Body of pancreas (tissue), 4 donors: ENCODE measurements at regions not wholly inside any gene's neighbourhood (a gene's known extent, or its start where the extent isn't known, plus 50 kb on each side); places are given as distances from the start of the nearest gene placed in this dataset.
"Not testable (repeated sequence)": the region's sequence is repeated elsewhere in the genome, so short reads cannot be mapped to it uniquely, and the experiment has no call there.

Source experiments
- ATAC-seq: fragments of 150-250 bp; one replicate; pipeline ENCODE4 v1.9.1; 2016
- DNase-seq, 4 donors: peaks; one replicate each; pipeline ENCODE4 v3.0.0-alpha.2; 2019
- H3K27ac ChIP-seq, 4 donors: fragments of 200-600 bp; sonication (generic); 1 replicate in 3 of 4; 2 replicates in 1 of 4; pipeline versions ENCODE4 v1.5.1 to v1.6.1; 2016 to 2019; ENCODE audit warnings: mild to moderate bottlenecking in 1 of 4, mixed read lengths in 1 of 4, moderate library complexity in 1 of 4
- H3K27me3 ChIP-seq, 2 donors: fragments of 200-600 bp; sonication (generic); one replicate each; pipeline ENCODE4 v1.6.0; 2016; ENCODE audit warnings: mild to moderate bottlenecking in 1 of 2
- H3K36me3 ChIP-seq, 2 donors: fragments of 200-600 bp; sonication (generic); replicated peaks in 1 of 2; 2 replicates each; pipeline ENCODE4 v1.5.1; 2016; ENCODE audit warnings: low read depth in 2 of 2; ENCODE audit not compliant: insufficient read depth in 1 of 2
- H3K4me1 ChIP-seq: fragments of 200-600 bp; sonication (generic); one replicate; pipeline ENCODE4 v1.6.0; 2016
- H3K4me3 ChIP-seq, 2 donors: fragments of 200-600 bp; sonication (generic); 1 replicate in 1 of 2; 2 replicates in 1 of 2; pipeline ENCODE4 v1.5.1; 2016 to 2019
- H3K9me3 ChIP-seq, 3 donors: fragments of 200-600 bp; sonication (generic); 1 replicate in 2 of 3; 2 replicates in 1 of 3; pipeline ENCODE4 v1.5.1; 2016
- POLR2A ChIP-seq, 3 donors: fragments of 450-650 bp; IDR thresholded peaks; one replicate each; pipeline ENCODE4 v1.6.1; 2016; ENCODE audit warnings: antibody characterized with exemption in 3 of 3, mild to moderate bottlenecking in 2 of 3
- WGBS, 2 donors: methylation state at CpG; one replicate each; pipeline ENCODE4 v1.1.5; 2017; 5-methylcytosine and 5-hydroxymethylcytosine counted together
- intact Hi-C: fragments of 100-400 bp; cut with DNase I; formaldehyde crosslinking; loops from one replicate; pipeline ENCODE4 v1.15.1; 2023
- TF ChIP-seq, protein P1 (sequence below), 7 experiments: fragments of 450-650 bp in 4 of 7; fragments of 200-600 bp in 3 of 7; sonication (generic) in 3 of 7; IDR thresholded peaks; one replicate each; pipeline ENCODE4 v1.5.1; 2016 to 2019; ENCODE audit warnings: antibody characterized with exemption in 7 of 7

GRCh38 chr12:58117201-58117600 is 175.8 kb downstream of the ATP23 start:
- ATAC-seq (no peak), DNase-seq (no peak)
- Histone ChIP-seq H3K27ac (no peak overlapping the region), H3K27me3 (no peaks in the 10 kb centered on the region), H3K4me3 (no peak overlapping the region), H3K9me3 (no peaks in the 10 kb centered on the region), H3K36me3 (no peaks in the 10 kb centered on the region), H3K4me1 (no peaks in the 10 kb centered on the region)
- intact Hi-C loops: no loop called here
- WGBS, 2 donors: 61 to 63% methylated on average over 3 of the region's 3 CpGs
- TF ChIP-seq POLR2A (IDR thresholded peaks at IDR 0.05): no peak
- TF ChIP-seq, protein P1, sequence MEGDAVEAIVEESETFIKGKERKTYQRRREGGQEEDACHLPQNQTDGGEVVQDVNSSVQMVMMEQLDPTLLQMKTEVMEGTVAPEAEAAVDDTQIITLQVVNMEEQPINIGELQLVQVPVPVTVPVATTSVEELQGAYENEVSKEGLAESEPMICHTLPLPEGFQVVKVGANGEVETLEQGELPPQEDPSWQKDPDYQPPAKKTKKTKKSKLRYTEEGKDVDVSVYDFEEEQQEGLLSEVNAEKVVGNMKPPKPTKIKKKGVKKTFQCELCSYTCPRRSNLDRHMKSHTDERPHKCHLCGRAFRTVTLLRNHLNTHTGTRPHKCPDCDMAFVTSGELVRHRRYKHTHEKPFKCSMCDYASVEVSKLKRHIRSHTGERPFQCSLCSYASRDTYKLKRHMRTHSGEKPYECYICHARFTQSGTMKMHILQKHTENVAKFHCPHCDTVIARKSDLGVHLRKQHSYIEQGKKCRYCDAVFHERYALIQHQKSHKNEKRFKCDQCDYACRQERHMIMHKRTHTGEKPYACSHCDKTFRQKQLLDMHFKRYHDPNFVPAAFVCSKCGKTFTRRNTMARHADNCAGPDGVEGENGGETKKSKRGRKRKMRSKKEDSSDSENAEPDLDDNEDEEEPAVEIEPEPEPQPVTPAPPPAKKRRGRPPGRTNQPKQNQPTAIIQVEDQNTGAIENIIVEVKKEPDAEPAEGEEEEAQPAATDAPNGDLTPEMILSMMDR (IDR thresholded peaks at IDR 0.05): no peak

GRCh38 chr12:58117667-58118066 is 176.3 kb downstream of the ATP23 start:
- no peak overlapping the region for H3K27ac ChIP-seq
- ATAC-seq: no peak
- no peaks in the 10 kb centered on the region for H3K9me3 ChIP-seq
- no peak for TF ChIP-seq POLR2A (IDR thresholded peaks at IDR 0.05)
- TF ChIP-seq, protein P1 (IDR thresholded peaks at IDR 0.05): no peak
- 82 to 86% methylated on average over 4 of the region's 4 CpGs for WGBS, 2 donors
- intact Hi-C loops: no loop called here
- H3K36me3 ChIP-seq: no peaks in the 10 kb centered on the region
- no peaks in the 10 kb centered on the region for H3K4me1 ChIP-seq
- no peaks in the 10 kb centered on the region for H3K27me3 ChIP-seq
- DNase-seq: no peak
- H3K4me3 ChIP-seq: no peak overlapping the region

DNA sequence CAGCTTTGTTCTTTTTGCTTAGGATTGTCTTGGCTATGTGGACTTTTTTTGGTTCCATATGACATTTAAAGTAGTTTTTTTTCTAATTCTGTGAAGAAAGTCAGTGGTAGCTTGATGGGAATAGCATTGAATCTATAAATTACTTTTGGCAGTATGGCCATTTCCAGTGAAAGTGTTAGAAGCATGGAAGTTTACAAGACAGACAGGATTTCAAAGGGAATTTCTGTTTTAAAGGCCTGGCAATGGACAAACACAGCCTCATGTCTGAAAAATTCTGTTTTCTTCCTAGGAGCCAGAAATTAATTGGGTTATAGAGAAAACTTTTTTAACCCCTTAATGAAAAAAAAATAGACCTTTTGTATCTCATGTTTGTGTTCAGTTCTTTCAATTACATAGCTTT is 184.4 kb downstream of the ATP23 start:
- H3K4me1 ChIP-seq, H3K9me3 ChIP-seq, H3K36me3 ChIP-seq, H3K27me3 ChIP-seq, DNase-seq, H3K27ac ChIP-seq, ATAC-seq, intact Hi-C loops, H3K4me3 ChIP-seq: not testable (repeated sequence)

DNA sequence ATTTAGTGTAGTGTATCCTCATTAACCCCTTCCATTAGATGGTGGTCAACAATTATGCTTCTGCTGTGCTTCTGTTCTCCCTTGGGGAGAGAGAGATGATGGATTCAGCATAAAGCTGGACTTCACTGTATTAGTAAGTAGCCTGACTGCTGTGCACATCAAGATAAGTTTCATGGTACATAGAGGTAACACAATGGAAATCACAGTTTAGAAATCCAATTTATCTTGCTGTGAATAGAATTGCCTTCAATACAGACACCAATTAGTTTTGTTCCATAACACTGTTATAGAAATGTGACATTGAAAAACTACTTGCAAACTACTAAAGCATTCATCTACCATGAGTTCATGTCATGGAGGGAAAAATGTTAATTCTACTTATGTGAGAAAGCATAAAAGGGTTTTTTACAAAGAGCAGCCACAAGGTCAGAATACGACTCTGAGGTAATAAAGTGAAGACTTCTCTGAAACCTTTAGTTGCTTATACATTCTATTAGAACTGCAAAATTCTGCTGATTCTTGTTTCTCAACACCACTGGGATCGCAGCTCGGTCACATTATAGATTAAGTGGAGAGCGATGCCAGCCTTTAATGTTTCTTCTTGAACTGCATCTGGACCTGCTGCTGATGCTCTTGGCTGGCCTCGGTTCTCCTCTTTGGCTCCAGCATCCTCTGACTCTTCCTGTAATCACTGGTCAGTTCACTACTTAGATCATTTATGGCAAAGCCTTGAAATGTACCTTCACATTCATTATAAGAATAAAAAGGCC is 190.8 kb downstream of the ATP23 start:
- ATAC-seq (no peak), DNase-seq (no peak)
- Histone ChIP-seq H3K4me3 (no peak overlapping the region), H3K27me3 (no peaks in the 10 kb centered on the region), H3K9me3 (no peaks in the 10 kb centered on the region), H3K4me1 (no peaks in the 10 kb centered on the region), H3K27ac (no peak overlapping the region), H3K36me3 (no peaks in the 10 kb centered on the region)
- intact Hi-C loops: no loop called here
- TF ChIP-seq, protein P1 (IDR thresholded peaks at IDR 0.05): no peak
- TF ChIP-seq POLR2A (IDR thresholded peaks at IDR 0.05): no peak
- WGBS, 2 donors: 86 to 88% methylated on average over 5 of the region's 5 CpGs

DNA sequence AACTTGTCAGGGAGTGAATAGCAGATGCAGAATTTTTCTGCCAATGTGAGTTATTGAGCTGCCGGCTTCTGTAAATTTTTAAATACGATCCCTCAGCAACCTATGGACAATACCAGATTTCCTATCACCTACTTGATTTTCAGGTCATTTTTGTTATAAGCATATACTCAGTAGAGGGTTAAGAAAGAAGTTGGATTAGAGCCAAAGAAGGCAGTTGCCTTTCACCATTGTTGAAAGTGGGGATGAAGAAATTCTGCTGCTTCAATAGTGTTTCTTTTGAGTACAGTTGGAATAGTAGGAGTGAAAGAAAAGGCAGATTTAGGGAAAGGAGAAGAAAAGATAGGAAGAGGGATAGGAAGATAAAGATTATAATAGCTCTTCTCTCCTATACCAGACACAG is 197.1 kb downstream of the ATP23 start:
- no peak overlapping the region for H3K4me3 ChIP-seq
- no peaks in the 10 kb centered on the region for H3K9me3 ChIP-seq
- H3K27me3 ChIP-seq: no peaks in the 10 kb centered on the region
- no peak overlapping the region for H3K27ac ChIP-seq
- H3K4me1 ChIP-seq: no peaks in the 10 kb centered on the region
- TF ChIP-seq POLR2A (IDR thresholded peaks at IDR 0.05): no peak
- TF ChIP-seq, protein P1 (IDR thresholded peaks at IDR 0.05): no peak
- H3K36me3 ChIP-seq: no peaks in the 10 kb centered on the region
- ATAC-seq (no peak), DNase-seq (no peak)
- WGBS, 2 donors: 76 to 80% methylated on average over 2 of the region's 2 CpGs
- intact Hi-C loops: no loop called here
